HepG2 (cell line): ENCODE measurements at regions not wholly inside any gene's neighbourhood (a gene's known extent, or its start where the extent isn't known, plus 50 kb on each side); places are given as distances from the start of the nearest gene placed in this dataset.

Experiments
- CTCF ChIP-seq: sonication (generic); formaldehyde crosslinking; IDR thresholded peaks from 2 replicates; pipeline ENCODE4 v1.5.0; 2020; ENCODE audit warnings: mild to moderate bottlenecking, missing genetic modification reagents, moderate library complexity
- JUNB ChIP-seq: sonication (generic); formaldehyde crosslinking; IDR thresholded peaks from 2 replicates; pipeline ENCODE4 v1.8.0; 2022; ENCODE audit warnings: missing genetic modification reagents, mild to moderate bottlenecking, borderline replicate concordance
- U2AF1 ChIP-seq: fragments of 200-400 bp; formaldehyde crosslinking; optimal IDR thresholded peaks from 2 replicates; pipeline ENCODE3; 2017; ENCODE audit warnings: mild to moderate bottlenecking, low read depth, low read length
- TF ChIP-seq, protein P1 (sequence below): sonication (generic); formaldehyde crosslinking; IDR thresholded peaks from 2 replicates; pipeline ENCODE4 v1.8.1; 2023; ENCODE audit warnings: mild to moderate bottlenecking, missing genetic modification reagents

- TF ChIP-seq CTCF, result no peak
- TF ChIP-seq, protein P1, sequence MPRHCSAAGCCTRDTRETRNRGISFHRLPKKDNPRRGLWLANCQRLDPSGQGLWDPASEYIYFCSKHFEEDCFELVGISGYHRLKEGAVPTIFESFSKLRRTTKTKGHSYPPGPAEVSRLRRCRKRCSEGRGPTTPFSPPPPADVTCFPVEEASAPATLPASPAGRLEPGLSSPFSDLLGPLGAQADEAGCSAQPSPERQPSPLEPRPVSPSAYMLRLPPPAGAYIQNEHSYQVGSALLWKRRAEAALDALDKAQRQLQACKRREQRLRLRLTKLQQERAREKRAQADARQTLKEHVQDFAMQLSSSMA (CRISPR knock-in tag), result no peak
- TF ChIP-seq JUNB (CRISPR knock-in tag), result no peak
- no peak for TF ChIP-seq U2AF1
Measured at GRCh38 chr4:11111876-11112275, 316.8 kb downstream of the HS3ST1 start.
